Fibroblast of villous mesenchyme (primary cell): ENCODE measurements at regions not wholly inside any gene's neighbourhood (a gene's known extent, or its start where the extent isn't known, plus 50 kb on each side); places are given as distances from the start of the nearest gene placed in this dataset.

Experiments used
- DNase-seq: peaks from one replicate; pipeline ENCODE4 v3.0.0-alpha.2; 2010; ENCODE audit warnings: low read depth
- H3K4me3 ChIP-seq: 2 replicates; pipeline ENCODE4 v1.5.1; 2011; ENCODE audit warnings: low read depth, mild to moderate bottlenecking, low read length
- TF ChIP-seq, protein P1 (sequence below): IDR thresholded peaks from 2 replicates; pipeline ENCODE4 v1.5.1; 2012; ENCODE audit warnings: low read depth, mild to moderate bottlenecking, low read length; ENCODE audit not compliant: insufficient read depth

DNA sequence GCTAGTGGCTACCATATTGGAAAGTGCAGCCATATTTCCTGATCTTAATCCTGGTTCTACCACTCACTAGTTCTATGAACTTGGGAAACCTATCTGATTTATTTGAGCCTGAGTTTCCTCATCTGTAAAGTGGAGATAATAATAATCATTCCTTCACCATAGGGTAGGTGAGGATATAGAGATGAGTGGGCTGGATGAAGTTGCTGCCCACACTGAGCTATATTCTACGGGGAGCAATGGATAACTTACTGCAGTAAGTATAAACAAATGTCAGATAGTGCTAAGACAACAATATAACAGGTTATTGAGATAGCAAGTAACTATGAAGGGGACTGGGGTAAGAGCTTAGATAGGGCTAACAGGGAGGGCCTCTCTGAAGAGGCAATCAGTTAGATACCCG is 251.5 kb upstream of the ADAMTS9 start:
- no peak overlapping the region for H3K4me3 ChIP-seq

DNA sequence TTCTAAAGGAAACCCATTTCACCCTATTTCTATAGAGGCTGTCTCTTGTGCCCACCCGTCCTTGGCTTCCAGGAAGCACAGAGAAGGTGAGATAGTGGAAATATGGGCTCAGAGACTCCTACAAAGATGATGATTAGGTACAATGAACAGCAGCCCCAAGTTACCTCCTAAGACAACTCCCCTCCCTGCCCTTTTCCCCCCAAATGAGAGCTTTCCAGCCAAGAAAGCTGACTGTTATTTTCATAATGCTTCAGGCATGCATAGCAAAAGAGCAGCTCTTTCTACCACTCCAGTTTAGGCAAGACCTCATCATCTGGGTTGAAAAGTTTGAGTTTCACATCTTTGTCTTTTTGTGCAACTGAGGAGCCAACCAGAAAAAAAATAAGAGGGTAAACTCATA is 248.8 kb upstream of the ADAMTS9 start:
- no peak overlapping the region for H3K4me3 ChIP-seq
- TF ChIP-seq, protein P1, sequence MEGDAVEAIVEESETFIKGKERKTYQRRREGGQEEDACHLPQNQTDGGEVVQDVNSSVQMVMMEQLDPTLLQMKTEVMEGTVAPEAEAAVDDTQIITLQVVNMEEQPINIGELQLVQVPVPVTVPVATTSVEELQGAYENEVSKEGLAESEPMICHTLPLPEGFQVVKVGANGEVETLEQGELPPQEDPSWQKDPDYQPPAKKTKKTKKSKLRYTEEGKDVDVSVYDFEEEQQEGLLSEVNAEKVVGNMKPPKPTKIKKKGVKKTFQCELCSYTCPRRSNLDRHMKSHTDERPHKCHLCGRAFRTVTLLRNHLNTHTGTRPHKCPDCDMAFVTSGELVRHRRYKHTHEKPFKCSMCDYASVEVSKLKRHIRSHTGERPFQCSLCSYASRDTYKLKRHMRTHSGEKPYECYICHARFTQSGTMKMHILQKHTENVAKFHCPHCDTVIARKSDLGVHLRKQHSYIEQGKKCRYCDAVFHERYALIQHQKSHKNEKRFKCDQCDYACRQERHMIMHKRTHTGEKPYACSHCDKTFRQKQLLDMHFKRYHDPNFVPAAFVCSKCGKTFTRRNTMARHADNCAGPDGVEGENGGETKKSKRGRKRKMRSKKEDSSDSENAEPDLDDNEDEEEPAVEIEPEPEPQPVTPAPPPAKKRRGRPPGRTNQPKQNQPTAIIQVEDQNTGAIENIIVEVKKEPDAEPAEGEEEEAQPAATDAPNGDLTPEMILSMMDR: no peak
- no peak for DNase-seq

More for the DNA sequence above, 251.5 kb upstream of the ADAMTS9 start:
- DNase-seq: no peak
- TF ChIP-seq, protein P1: no peak

DNA sequence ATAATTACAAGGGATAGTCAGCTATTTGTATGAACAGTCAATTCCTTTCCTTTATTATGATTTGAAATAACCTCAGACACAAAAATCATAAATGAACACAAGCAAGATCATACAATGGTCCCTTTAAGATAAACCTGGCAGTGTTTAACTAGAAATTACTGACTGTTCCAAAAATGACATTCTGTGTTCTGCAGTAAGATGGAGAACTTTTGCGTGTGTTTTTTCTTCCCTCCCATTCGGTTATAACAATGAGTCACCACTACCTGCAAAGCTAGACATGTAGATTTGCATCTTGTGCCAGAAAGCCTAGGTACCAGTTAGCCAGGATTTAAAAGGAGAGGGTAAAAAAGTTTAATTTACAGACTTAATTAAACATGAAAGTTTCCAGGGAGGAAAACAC is 248.2 kb upstream of the ADAMTS9 start:
- TF ChIP-seq, protein P1: no peak
- DNase-seq: no peak
- no peak overlapping the region for H3K4me3 ChIP-seq

DNA sequence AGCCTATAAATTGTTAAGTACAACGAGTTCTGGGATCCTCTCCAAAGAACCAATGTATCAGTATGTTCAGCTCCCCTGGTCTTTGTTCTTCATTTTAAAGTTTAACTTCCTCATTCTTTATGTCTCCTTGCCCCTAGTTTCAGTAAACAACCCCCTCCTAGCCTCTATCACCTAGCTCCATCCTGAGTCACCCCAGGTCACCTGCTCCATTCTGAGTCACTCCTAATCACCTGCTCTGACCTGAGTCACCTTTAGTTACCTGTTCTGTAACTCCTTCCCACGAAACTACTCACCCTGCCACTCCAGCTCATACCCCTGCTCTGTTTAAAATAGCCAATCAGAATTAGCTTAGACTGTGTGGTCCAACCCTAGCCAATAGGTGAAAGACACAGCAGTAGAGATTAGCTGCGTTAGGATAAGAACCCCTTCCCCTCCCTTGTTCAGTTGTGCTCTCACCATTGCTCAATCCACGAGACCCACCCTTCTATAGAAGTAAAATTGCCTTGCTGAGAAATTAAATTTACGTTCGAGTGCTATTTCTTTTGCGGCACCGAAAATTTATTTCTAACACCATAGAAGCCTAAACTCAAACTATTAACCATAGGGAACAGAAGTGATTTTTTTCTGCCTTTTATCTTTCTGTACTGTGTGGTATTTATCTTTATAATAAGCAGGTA is 245.0 kb upstream of the ADAMTS9 start:
- no peak overlapping the region for H3K4me3 ChIP-seq
- TF ChIP-seq, protein P1: no peak
- no peak for DNase-seq

DNA sequence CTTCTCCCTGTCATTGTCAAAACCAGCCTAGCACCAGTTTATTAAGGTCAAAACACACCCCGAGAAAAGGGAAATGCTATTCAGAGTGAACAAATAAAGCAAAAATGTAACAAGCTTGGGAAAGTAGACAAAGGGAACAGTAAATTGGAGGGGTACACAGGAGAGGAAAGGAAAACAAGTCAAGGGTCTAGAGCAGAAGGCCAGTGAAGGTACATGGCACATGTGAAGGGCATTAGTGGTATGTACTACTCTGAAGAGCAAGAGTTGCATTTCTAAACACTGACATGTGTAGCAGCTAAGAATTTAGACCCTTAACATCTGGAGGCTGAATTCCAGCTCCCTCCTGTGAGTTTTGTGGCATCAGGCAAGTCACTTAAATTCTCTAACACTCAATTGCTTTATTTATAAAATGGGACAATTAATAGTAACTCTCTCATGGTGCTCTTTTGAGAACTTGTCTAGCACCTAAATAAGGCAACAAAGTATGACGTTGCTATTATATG is 244.3 kb upstream of the ADAMTS9 start:
- no peak for DNase-seq
- TF ChIP-seq, protein P1: no peak
- no peak overlapping the region for H3K4me3 ChIP-seq

DNA sequence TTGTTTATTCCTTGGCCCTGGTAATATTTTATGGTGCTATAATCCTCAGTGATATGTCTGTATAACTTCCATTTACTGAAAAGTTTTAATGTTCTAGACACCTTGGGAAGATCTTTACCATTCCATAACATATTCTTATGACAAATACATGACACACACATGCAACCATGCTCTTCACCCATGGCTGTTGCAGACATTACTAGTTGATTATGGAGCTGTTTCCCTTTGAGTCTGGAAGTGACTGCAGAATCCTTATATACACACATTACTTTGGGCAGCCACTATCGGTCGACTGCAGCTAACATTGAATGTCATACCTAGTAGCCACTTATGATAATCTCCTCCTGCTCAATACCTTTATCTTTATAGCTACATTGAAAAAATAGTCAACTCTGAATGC is 243.1 kb upstream of the ADAMTS9 start:
- TF ChIP-seq, protein P1: no peak
- H3K4me3 ChIP-seq: no peak overlapping the region
- DNase-seq: no peak

DNA sequence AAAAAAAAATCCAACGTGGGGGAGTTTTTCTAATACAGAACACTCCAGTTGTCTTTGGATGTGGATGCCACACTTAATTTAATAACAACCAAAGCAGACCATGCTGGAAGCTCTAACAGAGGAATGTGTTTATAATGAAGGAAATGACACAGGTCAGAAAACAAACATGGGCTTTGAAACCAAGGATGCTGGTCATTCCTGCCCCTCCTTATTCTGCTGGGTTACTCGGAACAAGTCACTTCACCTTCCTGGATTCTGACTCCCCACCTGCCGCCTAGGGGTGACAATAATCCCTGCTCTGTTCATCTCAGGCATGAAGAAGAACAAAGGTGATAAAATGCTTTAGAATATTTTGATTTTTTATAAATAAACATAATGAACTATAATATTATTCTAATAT is 240.9 kb upstream of the ADAMTS9 start:
- H3K4me3 ChIP-seq: no peak overlapping the region
- TF ChIP-seq, protein P1: no peak
- DNase-seq: no peak
